ENCODE measurements at regions not wholly inside any gene's neighbourhood (a gene's known extent, or its start where the extent isn't known, plus 50 kb on each side); places are given as distances from the start of the nearest gene placed in this dataset.

GRCh38 chr11:119784421-119784820 lies 55.4 kb upstream of the NECTIN1 start:
- H3K36me3 ChIP-seq (ENCODE audit: insufficient read depth, low read length), result no peaks in the 10 kb centered on the region
- no peak overlapping the region for H3K4me2 ChIP-seq (ENCODE audit: low read depth, low read length, poor library complexity, severe bottlenecking)
- no peaks in the 10 kb centered on the region for H3K4me1 ChIP-seq (ENCODE audit: insufficient read depth, low read length, poor library complexity, severe bottlenecking)
- TF ChIP-seq EZH2phosphoT487 (IDR thresholded peaks at IDR 0.05; ENCODE audit: borderline replicate concordance), result no peak
- TF ChIP-seq, protein P1, sequence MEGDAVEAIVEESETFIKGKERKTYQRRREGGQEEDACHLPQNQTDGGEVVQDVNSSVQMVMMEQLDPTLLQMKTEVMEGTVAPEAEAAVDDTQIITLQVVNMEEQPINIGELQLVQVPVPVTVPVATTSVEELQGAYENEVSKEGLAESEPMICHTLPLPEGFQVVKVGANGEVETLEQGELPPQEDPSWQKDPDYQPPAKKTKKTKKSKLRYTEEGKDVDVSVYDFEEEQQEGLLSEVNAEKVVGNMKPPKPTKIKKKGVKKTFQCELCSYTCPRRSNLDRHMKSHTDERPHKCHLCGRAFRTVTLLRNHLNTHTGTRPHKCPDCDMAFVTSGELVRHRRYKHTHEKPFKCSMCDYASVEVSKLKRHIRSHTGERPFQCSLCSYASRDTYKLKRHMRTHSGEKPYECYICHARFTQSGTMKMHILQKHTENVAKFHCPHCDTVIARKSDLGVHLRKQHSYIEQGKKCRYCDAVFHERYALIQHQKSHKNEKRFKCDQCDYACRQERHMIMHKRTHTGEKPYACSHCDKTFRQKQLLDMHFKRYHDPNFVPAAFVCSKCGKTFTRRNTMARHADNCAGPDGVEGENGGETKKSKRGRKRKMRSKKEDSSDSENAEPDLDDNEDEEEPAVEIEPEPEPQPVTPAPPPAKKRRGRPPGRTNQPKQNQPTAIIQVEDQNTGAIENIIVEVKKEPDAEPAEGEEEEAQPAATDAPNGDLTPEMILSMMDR (conservative IDR thresholded peaks at IDR 0.05; ENCODE audit: low read length), result no peak
- H3K9me3 ChIP-seq (ENCODE audit: insufficient read depth, low read depth, low read length), result peaks cover 12% of the 10 kb centered on the region; the same call in 1 of the 2 replicates
- H4K20me1 ChIP-seq (ENCODE audit: insufficient read depth, low read length, poor library complexity, severe bottlenecking), result no peaks in the 10 kb centered on the region
- no peak overlapping the region for H3K9ac ChIP-seq (ENCODE audit: low read depth, low read length, poor library complexity, severe bottlenecking)
- no peaks in the 10 kb centered on the region for H3K9me2 ChIP-seq (replicated peaks; ENCODE audit: low read depth, low read length)
- no peaks in the 10 kb centered on the region for H3F3A ChIP-seq (ENCODE audit: low read depth)
- no peaks in the 10 kb centered on the region for H3K79me2 ChIP-seq (ENCODE audit: insufficient read depth, low read length)
- H2AFZ ChIP-seq (ENCODE audit: low read length), result no peak overlapping the region
- H3K27me3 ChIP-seq (ENCODE audit: insufficient read depth, low read length, poor library complexity, severe bottlenecking), result no peaks in the 10 kb centered on the region
- H3K4me3 ChIP-seq (ENCODE audit: low read length, poor library complexity, severe bottlenecking), result no peak overlapping the region

DNA sequence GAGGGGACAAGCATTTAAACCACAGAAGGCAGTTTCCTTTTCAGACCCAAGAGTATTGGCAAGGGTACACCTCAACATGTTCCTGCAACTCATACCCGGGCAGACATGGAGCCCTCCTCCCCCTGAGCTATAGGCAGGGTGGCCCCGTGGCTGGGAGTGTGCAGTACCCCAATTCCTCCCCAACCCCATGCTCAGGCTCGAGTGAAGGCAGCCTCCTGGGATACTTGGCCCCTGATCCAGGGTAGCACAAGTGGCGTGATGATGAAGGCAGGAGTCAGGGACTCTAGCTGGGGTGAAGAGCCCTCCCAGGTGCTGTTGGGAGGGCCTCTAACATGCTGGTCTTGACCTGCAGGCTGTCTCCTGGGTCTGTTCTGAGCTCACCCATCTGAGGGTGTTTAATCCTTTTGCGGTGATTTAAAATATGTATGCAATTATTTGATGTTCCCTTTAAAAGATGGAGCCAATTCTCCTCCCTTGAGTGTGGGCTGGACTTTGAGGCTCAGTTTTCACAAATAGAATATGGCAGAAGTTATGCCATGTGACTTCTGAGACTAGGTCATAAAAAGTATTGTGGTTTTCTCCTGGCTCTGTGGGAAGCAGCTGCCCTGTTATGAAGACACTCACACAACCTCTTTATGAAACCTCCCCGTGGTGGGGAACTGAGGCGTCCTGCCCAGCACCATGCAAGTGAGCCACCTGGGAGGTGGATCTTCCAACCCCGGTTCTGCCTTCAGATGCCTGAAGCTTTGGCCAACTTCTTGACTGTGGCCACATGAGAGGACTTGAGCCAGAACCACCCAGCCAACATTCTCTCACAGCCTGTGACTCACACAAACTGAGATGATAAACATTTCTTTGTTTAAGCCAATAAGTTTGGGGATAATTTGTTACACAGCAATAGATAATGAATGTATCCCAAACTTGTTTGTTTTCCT lies 54.7 kb upstream of the NECTIN1 start:
- Histone ChIP-seq H3K4me3 (ENCODE audit: low read length, poor library complexity, severe bottlenecking) (no peak overlapping the region), H3K9ac (ENCODE audit: low read depth, low read length, poor library complexity, severe bottlenecking) (no peak overlapping the region), H3K9me2 (replicated peaks; ENCODE audit: low read depth, low read length) (no peaks in the 10 kb centered on the region), H3K4me1 (ENCODE audit: insufficient read depth, low read length, poor library complexity, severe bottlenecking) (no peaks in the 10 kb centered on the region), H3K27me3 (ENCODE audit: insufficient read depth, low read length, poor library complexity, severe bottlenecking) (no peaks in the 10 kb centered on the region), H4K20me1 (ENCODE audit: insufficient read depth, low read length, poor library complexity, severe bottlenecking) (no peaks in the 10 kb centered on the region), H3K9me3 (ENCODE audit: insufficient read depth, low read depth, low read length) (peaks cover 12% of the 10 kb centered on the region; the same call in 1 of the 2 replicates), H3K36me3 (ENCODE audit: insufficient read depth, low read length) (no peaks in the 10 kb centered on the region), H3K79me2 (ENCODE audit: insufficient read depth, low read length) (no peaks in the 10 kb centered on the region), H3K4me2 (ENCODE audit: low read depth, low read length, poor library complexity, severe bottlenecking) (no peak overlapping the region), H3F3A (ENCODE audit: low read depth) (no peaks in the 10 kb centered on the region), H2AFZ (ENCODE audit: low read length) (no peak overlapping the region)
- TF ChIP-seq EZH2phosphoT487 (IDR thresholded peaks at IDR 0.05; ENCODE audit: borderline replicate concordance), result no peak
- TF ChIP-seq, protein P1 (conservative IDR thresholded peaks at IDR 0.05; ENCODE audit: low read length), result no peak

- no peak for TF ChIP-seq EZH2phosphoT487 (IDR thresholded peaks at IDR 0.05; ENCODE audit: borderline replicate concordance)
- TF ChIP-seq, protein P1 (conservative IDR thresholded peaks at IDR 0.05; ENCODE audit: low read length), result no peak
- Histone ChIP-seq H2AFZ (ENCODE audit: low read length) (no peak overlapping the region), H3K9ac (ENCODE audit: low read depth, low read length, poor library complexity, severe bottlenecking) (no peak overlapping the region)
Measured at GRCh38 chr11:119782739-119783072, 53.7 kb upstream of the NECTIN1 start.

More at GRCh38 chr11:119782739-119783072, 53.7 kb upstream of the NECTIN1 start:
- no peaks in the 10 kb centered on the region for H3K4me1 ChIP-seq (ENCODE audit: insufficient read depth, low read length, poor library complexity, severe bottlenecking)
- no peaks in the 10 kb centered on the region for H3K9me2 ChIP-seq (replicated peaks; ENCODE audit: low read depth, low read length)
- H3K27me3 ChIP-seq (ENCODE audit: insufficient read depth, low read length, poor library complexity, severe bottlenecking), result no peaks in the 10 kb centered on the region
- H3K79me2 ChIP-seq (ENCODE audit: insufficient read depth, low read length), result no peaks in the 10 kb centered on the region
- no peaks in the 10 kb centered on the region for H3F3A ChIP-seq (ENCODE audit: low read depth)
- H3K36me3 ChIP-seq (ENCODE audit: insufficient read depth, low read length), result no peaks in the 10 kb centered on the region
- H3K9me3 ChIP-seq (ENCODE audit: insufficient read depth, low read depth, low read length), result peaks cover 12% of the 10 kb centered on the region; the same call in 1 of the 2 replicates
- no peak overlapping the region for H3K4me2 ChIP-seq (ENCODE audit: low read depth, low read length, poor library complexity, severe bottlenecking)
- no peak overlapping the region for H3K4me3 ChIP-seq (ENCODE audit: low read length, poor library complexity, severe bottlenecking)
- no peaks in the 10 kb centered on the region for H4K20me1 ChIP-seq (ENCODE audit: insufficient read depth, low read length, poor library complexity, severe bottlenecking)

Measured in Loucy (cell line).